Endothelial cell of umbilical vein (primary cell): ENCODE measurements at regions not wholly inside any gene's neighbourhood (a gene's known extent, or its start where the extent isn't known, plus 50 kb on each side); places are given as distances from the start of the nearest gene placed in this dataset.
A peak's percentile ranks its signal among the peaks of the same experiment; 100 is the strongest.

Experiments used
- BruUV-seq: library from RNA; stranded (reverse); fragments of 400-500 nt; replicated peaks from 2 replicates; lab custom pipeline; 2021; lab: Mats Ljungman, UMichigan
- CTCF ChIA-PET: fragments of 300-600, 350-600 bp; sonication (Branson Sonifier 250); formaldehyde crosslinking; loops from one replicate; lab custom pipeline; 2021; ENCODE audit warnings: antibody characterized with exemption, inconsistent platforms; lab: Charles Lee
- POLR2A ChIA-PET: fragments of 300-600, 350-600 bp; sonication (Branson Sonifier 250); formaldehyde crosslinking; loops from one replicate; lab custom pipeline; 2021; ENCODE audit warnings: antibody characterized with exemption, inconsistent platforms; lab: Charles Lee
- DNase-seq: peaks from one replicate; pipeline ENCODE4 v3.0.0-alpha.2; 2011; ENCODE audit warnings: low read depth, low spot score
- FAIRE-seq: peaks from 2 replicates; lab custom pipeline; 2011; peaks lifted over from hg19 to GRCh38; lab: Jason Lieb, UNC
- H2AFZ ChIP-seq: 2 replicates; pipeline ENCODE4 v1.6.0; 2012; ENCODE audit warnings: low read depth, low read length, control low read depth, inconsistent platforms
- H3K27ac ChIP-seq: 2 replicates; pipeline ENCODE4 v1.5.1; 2011; ENCODE audit warnings: low read depth, mild to moderate bottlenecking, control low read depth, low read length, moderate library complexity; ENCODE audit not compliant: insufficient read depth
- H3K27me3 ChIP-seq, 2 experiments: 2 replicates each; pipeline versions ENCODE4 v1.6.0 to v1.6.1; 2011; ENCODE audit warnings: low read length in 2 of 2, mixed read lengths in 1 of 2; ENCODE audit not compliant: control insufficient read depth in 2 of 2, insufficient read depth in 2 of 2
- H3K36me3 ChIP-seq, 2 experiments: 2 replicates in 1 of 2; 3 replicates in 1 of 2; pipeline ENCODE4 v1.5.1; 2011; ENCODE audit warnings: low read length in 2 of 2, mild to moderate bottlenecking in 1 of 2, moderate library complexity in 1 of 2; ENCODE audit not compliant: control insufficient read depth in 2 of 2, insufficient read depth in 2 of 2; ENCODE audit errors: extremely low read depth in 1 of 2
- H3K4me1 ChIP-seq: 3 replicates; pipeline ENCODE4 v1.5.1; 2011; ENCODE audit warnings: mild to moderate bottlenecking, low read length; ENCODE audit not compliant: control insufficient read depth, insufficient read depth; ENCODE audit errors: extremely low read depth
- H3K4me2 ChIP-seq: 2 replicates; pipeline ENCODE4 v1.6.1; 2011; ENCODE audit warnings: low read length, control low read depth, mixed read lengths; ENCODE audit not compliant: insufficient read depth
- H3K4me3 ChIP-seq, 3 experiments: fragments of 200-600 bp in 1 of 3; sonication (generic), shearing (Covaris generic) in 1 of 3; replicated peaks in 1 of 3; 2 replicates each; pipeline ENCODE4 v1.5.1; 2011 to 2016; ENCODE audit warnings: control low read depth in 3 of 3, low read length in 3 of 3, mild to moderate bottlenecking in 2 of 3, inconsistent platforms in 1 of 3, low read depth in 1 of 3, moderate library complexity in 1 of 3; ENCODE audit not compliant: insufficient read depth in 1 of 3
- H3K79me2 ChIP-seq: 2 replicates; pipeline ENCODE4 v1.6.0; 2012; ENCODE audit warnings: low read length, inconsistent platforms; ENCODE audit not compliant: control insufficient read depth, insufficient read depth
- H3K9ac ChIP-seq: replicated peaks from 2 replicates; pipeline ENCODE3; 2011; ENCODE audit warnings: low read length, control low read depth; ENCODE audit not compliant: insufficient read depth; ENCODE audit errors: extremely low read depth
- H3K9me1 ChIP-seq: replicated peaks from 3 replicates; pipeline ENCODE4 v1.6.0; 2011; ENCODE audit warnings: mild to moderate bottlenecking, low read length; ENCODE audit not compliant: control insufficient read depth, insufficient read depth; ENCODE audit errors: extremely low read depth
- H3K9me3 ChIP-seq: replicated peaks from 2 replicates; pipeline ENCODE4 v1.5.1; 2012; ENCODE audit warnings: low read length, inconsistent platforms; ENCODE audit not compliant: control insufficient read depth, insufficient read depth
- H4K20me1 ChIP-seq: replicated peaks from 2 replicates; pipeline ENCODE3; 2011; ENCODE audit warnings: mild to moderate bottlenecking, low read length; ENCODE audit not compliant: control insufficient read depth, insufficient read depth; ENCODE audit errors: extremely low read depth
- EZH2 ChIP-seq: IDR thresholded peaks from 2 replicates; pipeline ENCODE4 v1.6.1; 2012; ENCODE audit warnings: borderline replicate concordance, low read depth, mild to moderate bottlenecking, moderate library complexity, low read length, inconsistent platforms; ENCODE audit not compliant: severe bottlenecking
- FOS ChIP-seq: IDR thresholded peaks from 2 replicates; pipeline ENCODE4 v1.6.1; 2011; ENCODE audit warnings: mild to moderate bottlenecking, low read length, moderate library complexity, borderline replicate concordance; ENCODE audit not compliant: insufficient read depth
- GATA2 ChIP-seq: IDR thresholded peaks from 2 replicates; pipeline ENCODE4 v1.7.0; 2011; ENCODE audit warnings: low read depth, mild to moderate bottlenecking, moderate library complexity, mixed read lengths, low read length; ENCODE audit not compliant: insufficient read length, insufficient read depth
- JUN ChIP-seq: IDR thresholded peaks from 2 replicates; pipeline ENCODE4 v1.6.1; 2011; ENCODE audit warnings: borderline replicate concordance, low read depth; ENCODE audit not compliant: insufficient read length, insufficient read depth
- MYC ChIP-seq: IDR thresholded peaks from one replicate; pipeline ENCODE4 v1.6.1; 2011; ENCODE audit warnings: mild to moderate bottlenecking, low read depth, low read length
- POLR2A ChIP-seq: IDR thresholded peaks from 2 replicates; pipeline ENCODE4 v1.6.1; 2012; ENCODE audit warnings: low read depth, mild to moderate bottlenecking, control low read depth, low read length
- POLR2AphosphoS5 ChIP-seq: IDR thresholded peaks from 2 replicates; pipeline ENCODE4 v1.6.1; 2012; ENCODE audit warnings: low read depth, mild to moderate bottlenecking, control low read depth, low read length, moderate library complexity; ENCODE audit not compliant: insufficient read depth
- dilution Hi-C: fragments of 300-500 bp; cut with MboI; formaldehyde crosslinking; loops from one replicate; pipeline ENCODE4 v1.15.0; 2019; ENCODE audit warnings: low sequenced_read_pairs; ENCODE audit not compliant: extremely low pct_ligation_motif_present
- intact Hi-C: fragments of 100-400 bp; cut with micrococcal nuclease; formaldehyde crosslinking; loops from one replicate; pipeline ENCODE4 v1.10.0; 2022
- TF ChIP-seq, protein P1 (sequence below), 2 donors: IDR thresholded peaks; 1 replicate in 1 of 2; 2 replicates in 1 of 2; pipeline ENCODE4 v1.5.1; 2011; ENCODE audit warnings: low read length in 2 of 2, mild to moderate bottlenecking in 2 of 2, moderate library complexity in 2 of 2, control low read depth in 1 of 2, inconsistent platforms in 1 of 2, low read depth in 1 of 2; ENCODE audit not compliant: insufficient read depth in 1 of 2; ENCODE audit errors: extremely low read depth in 1 of 2
- TF ChIP-seq, protein P2 (sequence below): IDR thresholded peaks from 2 replicates; pipeline ENCODE4 v1.6.1; 2011; ENCODE audit not compliant: insufficient read depth, insufficient read length

DNA sequence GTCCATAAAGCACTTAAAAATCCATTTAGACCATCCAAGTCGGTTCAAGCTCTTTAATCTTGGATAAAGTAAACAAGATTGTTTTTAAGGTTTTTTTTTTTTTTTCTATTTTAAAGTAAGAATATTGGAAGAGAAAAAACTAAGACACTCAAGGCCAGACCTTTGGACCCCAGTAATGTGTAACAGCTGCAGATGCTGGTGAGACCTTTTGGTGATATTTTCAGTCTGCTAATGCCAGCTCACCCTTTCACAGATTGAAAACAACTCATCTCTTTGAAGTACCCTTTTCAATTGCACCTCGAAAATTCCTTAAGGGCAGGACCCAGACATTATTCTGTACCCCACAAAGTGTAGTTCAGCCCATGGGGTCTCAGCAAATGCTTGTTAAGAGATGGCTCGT, 260.7 kb upstream of the CTNNB1 start:
- FAIRE-seq: no peak
- ChIA-PET CTCF (interaction anchor here (1.0 kb wide), 1 partner anchor 293 kb away, joined by 3 read pairs; no protein-coding TSS in a partner anchor), POLR2A (no interaction called here)
- no peaks in the 10 kb centered on the region for H3K4me1 ChIP-seq
- no peak for TF ChIP-seq JUN
- no peak for TF ChIP-seq GATA2
- no peak for TF ChIP-seq POLR2AphosphoS5
- no peak for TF ChIP-seq MYC
- no peak for TF ChIP-seq FOS
- no peaks in the 10 kb centered on the region for H3K9me1 ChIP-seq
- BruUV-seq: no TSS peak
- H2AFZ ChIP-seq: no peak overlapping the region
- H4K20me1 ChIP-seq: no peaks in the 10 kb centered on the region
- no peak overlapping the region for H3K4me2 ChIP-seq
- dilution Hi-C loops: no loop called here
- no peaks in the 10 kb centered on the region for H3K27me3 ChIP-seq
- DNase-seq: no peak
- H3K9me3 ChIP-seq: no peaks in the 10 kb centered on the region
- no peak overlapping the region for H3K4me3 ChIP-seq
- no peak overlapping the region for H3K9ac ChIP-seq
- H3K36me3 ChIP-seq: no peaks in the 10 kb centered on the region
- intact Hi-C loops: no loop called here
- no peaks in the 10 kb centered on the region for H3K79me2 ChIP-seq
- no peak overlapping the region for H3K27ac ChIP-seq

DNA sequence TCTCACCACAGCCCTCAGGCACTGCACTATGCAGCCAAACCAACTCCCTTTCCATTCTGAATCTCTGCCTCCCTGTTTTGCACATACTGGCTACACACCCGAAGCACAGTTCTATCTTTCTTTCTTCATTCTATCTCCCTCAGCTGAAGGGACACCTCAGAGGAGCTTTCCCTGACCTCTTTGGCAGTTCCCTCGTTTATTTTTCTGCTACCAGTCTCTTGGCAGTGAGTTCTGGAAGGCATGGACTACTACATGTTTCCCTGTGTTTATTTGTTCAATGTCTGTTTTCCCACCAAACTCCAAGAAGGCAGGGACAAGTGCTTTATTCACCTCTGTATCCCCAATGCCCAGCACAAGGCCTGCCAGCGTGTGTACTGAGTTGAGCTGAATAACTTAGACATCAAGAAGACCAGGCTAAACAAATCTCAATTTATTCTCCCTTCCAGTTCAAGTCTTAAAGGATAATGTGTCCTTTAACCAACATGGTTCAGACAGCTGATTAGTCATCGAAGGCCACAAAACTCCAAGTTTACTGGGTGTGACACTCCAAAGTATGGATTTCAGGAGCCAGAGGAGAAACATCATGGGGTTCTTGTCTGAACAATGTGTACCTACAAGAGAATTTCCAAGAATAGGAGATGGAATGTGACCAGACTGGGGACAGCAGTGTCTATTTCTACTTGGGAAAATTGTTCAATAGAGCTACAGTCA, 260.1 kb upstream of the CTNNB1 start:
- BruUV-seq: no TSS peak
- FAIRE-seq (no peak), DNase-seq (peak; percentile 40)
- CTCF ChIA-PET: interaction anchor here (1.0 kb wide), 1 partner anchor 293 kb away, joined by 3 read pairs; no protein-coding TSS in a partner anchor
- TF ChIP-seq GATA2: no peak
- no peak for TF ChIP-seq POLR2A
- no peak for TF ChIP-seq JUN
- TF ChIP-seq POLR2AphosphoS5: no peak
- no peak for TF ChIP-seq EZH2
- TF ChIP-seq, protein P1, sequence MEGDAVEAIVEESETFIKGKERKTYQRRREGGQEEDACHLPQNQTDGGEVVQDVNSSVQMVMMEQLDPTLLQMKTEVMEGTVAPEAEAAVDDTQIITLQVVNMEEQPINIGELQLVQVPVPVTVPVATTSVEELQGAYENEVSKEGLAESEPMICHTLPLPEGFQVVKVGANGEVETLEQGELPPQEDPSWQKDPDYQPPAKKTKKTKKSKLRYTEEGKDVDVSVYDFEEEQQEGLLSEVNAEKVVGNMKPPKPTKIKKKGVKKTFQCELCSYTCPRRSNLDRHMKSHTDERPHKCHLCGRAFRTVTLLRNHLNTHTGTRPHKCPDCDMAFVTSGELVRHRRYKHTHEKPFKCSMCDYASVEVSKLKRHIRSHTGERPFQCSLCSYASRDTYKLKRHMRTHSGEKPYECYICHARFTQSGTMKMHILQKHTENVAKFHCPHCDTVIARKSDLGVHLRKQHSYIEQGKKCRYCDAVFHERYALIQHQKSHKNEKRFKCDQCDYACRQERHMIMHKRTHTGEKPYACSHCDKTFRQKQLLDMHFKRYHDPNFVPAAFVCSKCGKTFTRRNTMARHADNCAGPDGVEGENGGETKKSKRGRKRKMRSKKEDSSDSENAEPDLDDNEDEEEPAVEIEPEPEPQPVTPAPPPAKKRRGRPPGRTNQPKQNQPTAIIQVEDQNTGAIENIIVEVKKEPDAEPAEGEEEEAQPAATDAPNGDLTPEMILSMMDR (IDR thresholded peaks at IDR 0.05; ENCODE audit: extremely low read depth in 1 of 2, insufficient read depth in 1 of 2, low read depth in 1 of 2, low read length in 2 of 2): no peak
- no peak for TF ChIP-seq MYC
- TF ChIP-seq, protein P2, sequence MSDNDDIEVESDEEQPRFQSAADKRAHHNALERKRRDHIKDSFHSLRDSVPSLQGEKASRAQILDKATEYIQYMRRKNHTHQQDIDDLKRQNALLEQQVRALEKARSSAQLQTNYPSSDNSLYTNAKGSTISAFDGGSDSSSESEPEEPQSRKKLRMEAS: no peak
- no peak for TF ChIP-seq FOS
- Histone ChIP-seq H3K4me2 (no peak overlapping the region), H3K27me3 (no peaks in the 10 kb centered on the region), H2AFZ (no peak overlapping the region), H3K9ac (no peak overlapping the region), H3K27ac (no peak overlapping the region), H3K9me1 (no peaks in the 10 kb centered on the region), H4K20me1 (no peaks in the 10 kb centered on the region), H3K4me1 (no peaks in the 10 kb centered on the region), H3K36me3 (no peaks in the 10 kb centered on the region), H3K79me2 (no peaks in the 10 kb centered on the region), H3K4me3 (no peak overlapping the region), H3K9me3 (no peaks in the 10 kb centered on the region)
- intact Hi-C loops: no loop called here
- POLR2A ChIA-PET: interaction anchor here (0.6 kb wide), 1 partner anchor 159 kb away, joined by 4 read pairs; no protein-coding TSS in a partner anchor
- dilution Hi-C loops: no loop called here
